A673 (cell line): ENCODE measurements at regions not wholly inside any gene's neighbourhood (a gene's known extent, or its start where the extent isn't known, plus 50 kb on each side); places are given as distances from the start of the nearest gene placed in this dataset.

Experiments
- BruUV-seq: library from RNA; stranded (reverse); fragments of 400-500 nt; replicated peaks from 2 replicates; lab custom pipeline; 2021; lab: Mats Ljungman, UMichigan
- CTCF ChIA-PET: fragments of 300-600 bp; sonication (Branson Sonifier 250); formaldehyde crosslinking; loops from one replicate; lab custom pipeline; 2022; ENCODE audit warnings: antibody characterized with exemption; lab: Charles Lee
- POLR2A ChIA-PET: fragments of 300-600 bp; sonication (Branson Sonifier 250); formaldehyde crosslinking; loops from one replicate; lab custom pipeline; 2022; ENCODE audit warnings: antibody characterized with exemption; ENCODE audit not compliant: low non-redundant PET; lab: Charles Lee
- DNase-seq: peaks from one replicate; pipeline ENCODE4 v3.0.0-alpha.2; 2015; ENCODE audit warnings: low spot score
- H3K27ac ChIP-seq: fragments of 200-600 bp; sonication (generic); 2 replicates; pipeline ENCODE4 v1.5.1; 2016; ENCODE audit warnings: mixed run types, low read depth, mild to moderate bottlenecking, mixed read lengths, antibody characterized with exemption, low read length; ENCODE audit not compliant: poor library complexity, severe bottlenecking
- H3K27me3 ChIP-seq: fragments of 200-600 bp; sonication (generic); replicated peaks from 2 replicates; pipeline ENCODE4 v1.6.1; 2017; ENCODE audit warnings: mixed run types, low read depth, mild to moderate bottlenecking, mixed read lengths, antibody characterized with exemption, low read length; ENCODE audit not compliant: insufficient read depth, poor library complexity
- H3K36me3 ChIP-seq: fragments of 200-600 bp; sonication (generic); 2 replicates; pipeline ENCODE4 v1.6.1; 2016; ENCODE audit warnings: mixed run types, mild to moderate bottlenecking, mixed read lengths, antibody characterized with exemption, low read length; ENCODE audit not compliant: insufficient read depth, poor library complexity, severe bottlenecking
- H3K4me1 ChIP-seq: fragments of 200-600 bp; sonication (generic); 2 replicates; pipeline ENCODE4 v1.6.1; 2017; ENCODE audit warnings: mixed run types, mild to moderate bottlenecking, mixed read lengths, antibody characterized with exemption, low read length; ENCODE audit not compliant: insufficient read depth, poor library complexity, severe bottlenecking
- H3K4me3 ChIP-seq: fragments of 200-600 bp; sonication (generic); 2 replicates; pipeline ENCODE4 v1.5.1; 2016; ENCODE audit warnings: low read depth, mixed run types, mild to moderate bottlenecking, mixed read lengths, low read length; ENCODE audit not compliant: poor library complexity, severe bottlenecking
- H3K9me3 ChIP-seq: fragments of 200-600 bp; sonication (generic); 2 replicates; pipeline ENCODE4 v1.6.1; 2016; ENCODE audit warnings: mixed run types, low read depth, mild to moderate bottlenecking, mixed read lengths, antibody characterized with exemption, low read length; ENCODE audit not compliant: poor library complexity, severe bottlenecking
- CTCF ChIP-seq: fragments of 300-800, 200-600 bp; sonication (generic); conservative IDR thresholded peaks from 2 replicates; pipeline ENCODE4 v1.5.1; 2017; ENCODE audit warnings: low read depth, mild to moderate bottlenecking, antibody characterized with exemption, low read length, moderate library complexity, mixed read lengths
- EZH2 ChIP-seq: fragments of 200-600 bp; sonication (generic); IDR thresholded peaks from 2 replicates; pipeline ENCODE4 v1.6.1; 2017; ENCODE audit warnings: borderline replicate concordance, low read depth, mild to moderate bottlenecking, mixed read lengths, antibody characterized with exemption, low read length; ENCODE audit not compliant: poor library complexity, severe bottlenecking
- intact Hi-C: fragments of 100-400 bp; cut with micrococcal nuclease; formaldehyde crosslinking; loops from one replicate; pipeline ENCODE4 v1.10.0; 2022; ENCODE audit not compliant: unreplicated experiment

- Histone ChIP-seq H3K9me3 (peaks cover 3% of the 10 kb centered on the region), H3K36me3 (no peaks in the 10 kb centered on the region), H3K27ac (no peak overlapping the region), H3K4me3 (no peak overlapping the region), H3K4me1 (no peaks in the 10 kb centered on the region), H3K27me3 (no peaks in the 10 kb centered on the region)
- ChIA-PET CTCF (no interaction called here), POLR2A (no interaction called here)
- DNase-seq: no peak
- TF ChIP-seq CTCF (no peak), EZH2 (no peak)
- BruUV-seq: no TSS peak
- intact Hi-C loops: no loop called here
Observed at GRCh38 chr9:108162664-108163063, 673.1 kb upstream of the KLF4 start.

GRCh38 chr9:108161503-108161902 lies 671.9 kb upstream of the KLF4 start:
- TF ChIP-seq EZH2: no peak
- TF ChIP-seq CTCF: no peak
- H3K9me3 ChIP-seq: peaks cover 3% of the 10 kb centered on the region
- no peak overlapping the region for H3K27ac ChIP-seq
- no peak overlapping the region for H3K4me3 ChIP-seq
- ChIA-PET CTCF (no interaction called here), POLR2A (no interaction called here)
- intact Hi-C loops: no loop called here
- no peak for DNase-seq
- H3K27me3 ChIP-seq: no peaks in the 10 kb centered on the region
- no TSS peak for BruUV-seq
- H3K36me3 ChIP-seq: no peaks in the 10 kb centered on the region
- H3K4me1 ChIP-seq: no peaks in the 10 kb centered on the region

- CTCF ChIA-PET: no interaction called here
- POLR2A ChIA-PET: no interaction called here
Observed at GRCh38 chr9:108160706-108161355, 671.3 kb upstream of the KLF4 start.

More at GRCh38 chr9:108160706-108161355, 671.3 kb upstream of the KLF4 start:
- Histone ChIP-seq H3K4me3 (no peak overlapping the region), H3K9me3 (no peaks in the 10 kb centered on the region), H3K4me1 (no peaks in the 10 kb centered on the region), H3K36me3 (no peaks in the 10 kb centered on the region), H3K27ac (no peak overlapping the region), H3K27me3 (no peaks in the 10 kb centered on the region)
- no peak for DNase-seq
- TF ChIP-seq CTCF: no peak
- TF ChIP-seq EZH2: no peak
- no TSS peak for BruUV-seq
- intact Hi-C loops: no loop called here
